T-cell (primary cell): ENCODE measurements at regions not wholly inside any gene's neighbourhood (a gene's known extent, or its start where the extent isn't known, plus 50 kb on each side); places are given as distances from the start of the nearest gene placed in this dataset.

Source experiments
- ATAC-seq, 4 experiments: fragments of 200-7000 bp in 3 of 4; fragments of 150-1000 bp in 1 of 4; cut with Tn5 transposase; replicated peaks in 1 of 4; 1 replicate in 3 of 4; 2 replicates in 1 of 4; pipeline ENCODE4 v1.10.0; 2021; ENCODE audit warnings: moderate library complexity in 3 of 4, mild to moderate bottlenecking in 2 of 4, moderate number of reproducible peaks in 1 of 4
- CTCF ChIA-PET, 2 donors: fragments of 300-600 bp; sonication (Branson Sonifier 250); formaldehyde crosslinking; loops; one replicate each; lab custom pipeline; 2022; ENCODE audit warnings: antibody characterized with exemption in 2 of 2; lab: Charles Lee
- POLR2A ChIA-PET, 2 donors: fragments of 300-600 bp; sonication (Branson Sonifier 250); formaldehyde crosslinking; loops; one replicate each; lab custom pipeline; 2022; ENCODE audit warnings: antibody characterized with exemption in 2 of 2; lab: Charles Lee
- DNase-seq, 35 experiments: peaks; one replicate each; pipeline versions ENCODE4 v3.0.0 to v3.0.0-alpha.2; 2013 to 2023
- H3K27ac ChIP-seq: one replicate; pipeline ENCODE4 v1.5.1; 2013; ENCODE audit warnings: low read length
- H3K27me3 ChIP-seq, 2 experiments: replicated peaks in 1 of 2; 1 replicate in 1 of 2; 2 replicates in 1 of 2; pipeline versions ENCODE4 v1.6.1 to v1.7.0; 2013; ENCODE audit warnings: low read length in 1 of 2, mixed read lengths in 1 of 2; ENCODE audit not compliant: control insufficient read depth in 2 of 2, insufficient read depth in 2 of 2; ENCODE audit errors: extremely low read depth in 1 of 2
- H3K36me3 ChIP-seq, 2 donors: 1 replicate in 1 of 2; 2 replicates in 1 of 2; pipeline versions ENCODE4 v1.6.1 to v1.7.0; 2013; ENCODE audit warnings: low read length in 1 of 2; ENCODE audit not compliant: control insufficient read depth in 2 of 2, insufficient read depth in 1 of 2; ENCODE audit errors: extremely low read depth in 1 of 2
- H3K4me1 ChIP-seq, 2 experiments: 1 replicate in 1 of 2; 2 replicates in 1 of 2; pipeline versions ENCODE4 v1.6.1 to v1.7.0; 2013; ENCODE audit warnings: low read length in 2 of 2, mixed read lengths in 1 of 2; ENCODE audit not compliant: insufficient read depth in 2 of 2, control insufficient read depth in 1 of 2; ENCODE audit errors: extremely low read depth in 1 of 2
- H3K4me3 ChIP-seq, 2 donors: 1 replicate in 1 of 2; 2 replicates in 1 of 2; pipeline versions ENCODE4 v1.5.1 to v1.7.0; 2013; ENCODE audit warnings: mild to moderate bottlenecking in 2 of 2, low read length in 1 of 2, moderate library complexity in 1 of 2; ENCODE audit not compliant: control insufficient read depth in 1 of 2; ENCODE audit errors: extremely low read depth in 1 of 2
- H3K9me3 ChIP-seq: 2 replicates; pipeline ENCODE4 v1.7.0; 2013
- H3K27ac Mint-ChIP-seq, 2 donors: one replicate each; pipeline ENCODE4 v1.8.0; 2020 to 2021; ENCODE audit warnings: mild to moderate bottlenecking in 2 of 2, mixed read lengths in 2 of 2
- H3K27me3 Mint-ChIP-seq, 2 donors: one replicate each; pipeline ENCODE4 v1.8.0; 2021 to 2022; ENCODE audit warnings: mixed read lengths in 2 of 2
- H3K36me3 Mint-ChIP-seq: one replicate; pipeline ENCODE4 v1.8.0; 2021; ENCODE audit warnings: mixed read lengths
- H3K4me1 Mint-ChIP-seq, 3 donors: one replicate each; pipeline ENCODE4 v1.8.0; 2020 to 2022; ENCODE audit warnings: mixed read lengths in 3 of 3, mild to moderate bottlenecking in 1 of 3
- H3K4me3 Mint-ChIP-seq, 3 donors: one replicate each; pipeline ENCODE4 v1.8.0; 2020 to 2022; ENCODE audit warnings: mild to moderate bottlenecking in 3 of 3, mixed read lengths in 3 of 3, moderate library complexity in 3 of 3
- H3K9me3 Mint-ChIP-seq, 3 donors: one replicate each; pipeline ENCODE4 v1.8.0; 2020 to 2022; ENCODE audit warnings: mixed read lengths in 3 of 3
- WGBS: methylation state at CpG from one replicate; pipeline ENCODE4 v1.1.5; 2013; ENCODE audit warnings: missing lambda C conversion rate; ENCODE audit not compliant: insufficient coverage; 5-methylcytosine and 5-hydroxymethylcytosine counted together

- ChIA-PET CTCF (no interaction called here), POLR2A (no interaction called here)
- no peaks in the 10 kb centered on the region for H3K36me3 Mint-ChIP-seq
- no peak overlapping the region for H3K27ac Mint-ChIP-seq
- H3K4me1 Mint-ChIP-seq = peaks cover 11 to 21% (median 18%) of the 10 kb centered on the region in 3 donors
- 94% methylated on average over 2 of the region's 2 CpGs for WGBS
- Histone ChIP-seq H3K27ac (no peak overlapping the region), H3K36me3 (no peaks in the 10 kb centered on the region), H3K27me3 (no peaks in the 10 kb centered on the region), H3K9me3 (no peaks in the 10 kb centered on the region), H3K4me3 (no peak overlapping the region), H3K4me1 (peaks cover 0 to under 1% of the 10 kb centered on the region in 2 experiments)
- no peak for ATAC-seq
- no peaks in the 10 kb centered on the region for H3K27me3 Mint-ChIP-seq
- no peak overlapping the region for H3K4me3 Mint-ChIP-seq
- no peak for DNase-seq
- no peaks in the 10 kb centered on the region for H3K9me3 Mint-ChIP-seq
Measured at GRCh38 chr6:149254253-149254652, 63.3 kb upstream of the TAB2 start.

- H3K27me3 ChIP-seq = no peaks in the 10 kb centered on the region
- H3K36me3 Mint-ChIP-seq = no peaks in the 10 kb centered on the region
- H3K4me3 Mint-ChIP-seq = no peak overlapping the region
- H3K4me1 Mint-ChIP-seq = peaks cover 38 to 50% (median 46%) of the 10 kb centered on the region in 3 donors
- peaks cover 15 to 25% of the 10 kb centered on the region in 2 experiments for H3K4me1 ChIP-seq
- no peak overlapping the region for H3K27ac Mint-ChIP-seq
- no peak overlapping the region for H3K27ac ChIP-seq
- DNase-seq (peak in 1 of 35 experiments; percentile 21), ATAC-seq (no peak)
- no peak overlapping the region for H3K4me3 ChIP-seq
- no peaks in the 10 kb centered on the region for H3K9me3 Mint-ChIP-seq
- CTCF ChIA-PET = no interaction called here
- H3K27me3 Mint-ChIP-seq = no peaks in the 10 kb centered on the region
- no peaks in the 10 kb centered on the region for H3K36me3 ChIP-seq
- WGBS = no CpG with 5 or more reads among the region's 2 CpGs
- H3K9me3 ChIP-seq = no peaks in the 10 kb centered on the region
- POLR2A ChIA-PET = no interaction called here
Measured at GRCh38 chr6:149259753-149260152, 57.8 kb upstream of the TAB2 start.

- no peak for DNase-seq
- peak overlapping the region in 1 of 2 donors; percentile 91 for H3K27ac Mint-ChIP-seq
- H3K9me3 ChIP-seq = no peaks in the 10 kb centered on the region
- H3K27ac ChIP-seq = no peak overlapping the region
- H3K36me3 ChIP-seq = no peaks in the 10 kb centered on the region
- no peaks in the 10 kb centered on the region for H3K27me3 Mint-ChIP-seq
- peaks cover 42 to 56% (median 50%) of the 10 kb centered on the region in 3 donors for H3K4me1 Mint-ChIP-seq
- no peak overlapping the region for H3K4me3 Mint-ChIP-seq
- ATAC-seq = no peak
- no peak overlapping the region for H3K4me3 ChIP-seq
- ChIA-PET POLR2A (interaction anchor here in 1 of 2 donors (0.6 kb wide), 1 partner anchor 29 kb away, joined by 3 read pairs; no protein-coding TSS in a partner anchor), CTCF (no interaction called here)
- no peaks in the 10 kb centered on the region for H3K27me3 ChIP-seq
- H3K9me3 Mint-ChIP-seq = no peaks in the 10 kb centered on the region
- no peaks in the 10 kb centered on the region for H3K36me3 Mint-ChIP-seq
- H3K4me1 ChIP-seq = peaks cover 20 to 30% of the 10 kb centered on the region in 2 experiments
- WGBS = 95% methylated on average over 16 of the region's 20 CpGs
Measured at GRCh38 chr6:149260214-149260874, 57.2 kb upstream of the TAB2 start.

- Mint-ChIP-seq H3K36me3 (no peaks in the 10 kb centered on the region), H3K9me3 (no peaks in the 10 kb centered on the region), H3K27ac (peak overlapping the region; percentile 90 to 91), H3K4me3 (peak overlapping the region; percentile 19 to 36 (median 34)), H3K4me1 (peaks cover 48 to 66% (median 56%) of the 10 kb centered on the region in 3 donors), H3K27me3 (no peaks in the 10 kb centered on the region)
- Histone ChIP-seq H3K9me3 (no peaks in the 10 kb centered on the region), H3K4me1 (peaks cover 25 to 32% of the 10 kb centered on the region in 2 experiments), H3K27me3 (no peaks in the 10 kb centered on the region), H3K4me3 (no peak overlapping the region), H3K27ac (peak overlapping the region; percentile 17), H3K36me3 (no peaks in the 10 kb centered on the region)
- no CpG with 5 or more reads among the region's 4 CpGs for WGBS
- DNase-seq (peak in 1 of 35 experiments; percentile 39), ATAC-seq (peak; percentile 50 to 77 (median 54))
- ChIA-PET POLR2A (interaction anchor here (0.5 to 1.2 kb wide), 4 partner anchors 9 to 131 kb away, joined by 3 to 6 read pairs (median 4); no protein-coding TSS in a partner anchor), CTCF (interaction anchor here in 1 of 2 donors (0.7 to 1.2 kb wide), 3 partner anchors 75 to 172 kb away, joined by 3 to 8 read pairs (median 3); no protein-coding TSS in a partner anchor)
Measured at GRCh38 chr6:149261364-149262040, 56.0 kb upstream of the TAB2 start.

GRCh38 chr6:149263321-149263720 is 54.2 kb upstream of the TAB2 start:
- H3K9me3 Mint-ChIP-seq = no peaks in the 10 kb centered on the region
- H3K27ac Mint-ChIP-seq = peak overlapping the region in 1 of 2 donors; percentile 15
- no peak overlapping the region for H3K4me3 Mint-ChIP-seq
- ATAC-seq (no peak), DNase-seq (no peak)
- no peaks in the 10 kb centered on the region for H3K27me3 Mint-ChIP-seq
- WGBS = no CpG with 5 or more reads among the region's 2 CpGs
- Histone ChIP-seq H3K27ac (no peak overlapping the region), H3K4me3 (no peak overlapping the region), H3K36me3 (no peaks in the 10 kb centered on the region), H3K27me3 (no peaks in the 10 kb centered on the region), H3K4me1 (peaks cover 25 to 32% of the 10 kb centered on the region in 2 experiments), H3K9me3 (no peaks in the 10 kb centered on the region)
- ChIA-PET POLR2A (no interaction called here), CTCF (no interaction called here)
- peaks cover 51 to 71% (median 61%) of the 10 kb centered on the region in 3 donors for H3K4me1 Mint-ChIP-seq
- no peaks in the 10 kb centered on the region for H3K36me3 Mint-ChIP-seq

- H3K27me3 ChIP-seq = no peaks in the 10 kb centered on the region
Measured at GRCh38 chr6:149264629-149265028, 52.9 kb upstream of the TAB2 start.

More at GRCh38 chr6:149264629-149265028, 52.9 kb upstream of the TAB2 start:
- Mint-ChIP-seq H3K4me3 (peak overlapping the region; percentile 26 to 70 (median 56)), H3K4me1 (peaks cover 48 to 58% (median 57%) of the 10 kb centered on the region in 3 donors), H3K27ac (peak overlapping the region; percentile 79 to 82), H3K27me3 (no peaks in the 10 kb centered on the region), H3K9me3 (no peaks in the 10 kb centered on the region), H3K36me3 (no peaks in the 10 kb centered on the region)
- Histone ChIP-seq H3K36me3 (no peaks in the 10 kb centered on the region), H3K9me3 (no peaks in the 10 kb centered on the region), H3K4me1 (peaks cover 25 to 32% of the 10 kb centered on the region in 2 experiments), H3K4me3 (no peak overlapping the region), H3K27ac (no peak overlapping the region)
- WGBS = 0% methylated on average over 5 of the region's 5 CpGs
- ChIA-PET CTCF (interaction anchor here (0.6 kb wide), 2 partner anchors 112 to 189 kb away, joined by 3 to 4 read pairs; no protein-coding TSS in a partner anchor), POLR2A (no interaction called here)
- ATAC-seq (peak; percentile 89 to 95 (median 92)), DNase-seq (peak; percentile 13 to 65 (median 33))
